NCI-H82 treated with DMSO at 0.1 percent for 48 hours (cell line): ENCODE measurements at regions not wholly inside any gene's neighbourhood (a gene's known extent, or its start where the extent isn't known, plus 50 kb on each side); places are given as distances from the start of the nearest gene placed in this dataset.
"Not testable (repeated sequence)": the region's sequence is repeated elsewhere in the genome, so short reads cannot be mapped to it uniquely, and the experiment has no call there.

Experiments
- DNase-seq: peaks from one replicate; lab custom pipeline; 2025; ENCODE audit not compliant: unreplicated experiment; lab: John Stamatoyannopoulos, UW

GRCh38 chr6:140252099-140252498, 877.7 kb upstream of the CITED2 start:
- no peak for DNase-seq

DNA sequence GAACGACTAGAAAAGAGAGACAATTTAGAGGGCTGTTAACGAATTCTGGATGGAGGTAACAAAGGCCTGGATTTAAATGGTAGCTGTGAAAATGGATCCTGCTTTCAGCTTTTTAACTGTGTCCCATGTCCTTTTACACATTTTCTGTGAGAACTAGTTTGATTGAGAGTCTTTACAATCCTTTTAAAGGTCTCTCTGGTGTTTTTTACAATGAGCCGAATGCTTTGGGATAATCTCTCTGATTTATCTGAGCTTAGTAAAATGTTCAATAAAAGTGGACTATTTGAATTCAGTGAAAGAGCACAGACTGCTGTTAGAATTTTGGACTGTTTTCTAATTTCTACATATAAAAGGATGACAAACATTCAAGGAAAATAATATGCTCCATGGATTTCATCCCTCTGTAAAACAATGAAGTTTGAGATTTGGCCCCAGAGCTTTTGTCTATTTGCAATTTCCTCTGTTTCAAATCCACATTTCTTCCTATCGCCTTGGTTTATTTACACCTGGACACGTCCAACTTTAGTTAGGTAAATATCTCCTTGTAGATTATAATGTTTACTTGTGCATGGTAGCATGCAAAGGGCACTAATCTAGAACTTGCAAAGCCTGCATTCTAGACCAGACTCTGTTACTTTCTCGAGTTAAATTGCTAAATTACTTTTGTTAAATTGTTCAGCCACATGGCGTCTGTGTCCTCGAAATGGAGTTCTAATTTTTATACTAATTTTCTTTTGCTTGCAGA, 871.0 kb upstream of the CITED2 start:
- DNase-seq, result no peak

DNA sequence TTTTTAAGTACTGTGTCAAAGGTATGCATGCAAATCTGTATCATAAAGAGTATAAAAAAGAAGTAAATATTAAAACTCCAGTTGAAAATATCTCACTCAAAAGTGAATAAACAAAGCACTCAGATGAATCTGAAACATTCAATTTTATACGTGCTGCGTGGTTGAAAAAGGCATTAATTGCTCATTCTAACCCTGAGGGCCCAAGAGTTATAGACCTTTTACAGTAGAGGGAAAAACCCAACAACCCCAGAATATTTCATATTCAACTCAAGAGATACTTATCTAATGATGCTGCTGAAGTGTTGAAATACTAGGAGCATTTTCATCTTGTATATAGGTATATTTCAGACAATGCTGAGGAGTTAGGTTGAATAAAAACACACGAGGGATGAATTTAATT, 862.8 kb upstream of the CITED2 start:
- no peak for DNase-seq

DNA sequence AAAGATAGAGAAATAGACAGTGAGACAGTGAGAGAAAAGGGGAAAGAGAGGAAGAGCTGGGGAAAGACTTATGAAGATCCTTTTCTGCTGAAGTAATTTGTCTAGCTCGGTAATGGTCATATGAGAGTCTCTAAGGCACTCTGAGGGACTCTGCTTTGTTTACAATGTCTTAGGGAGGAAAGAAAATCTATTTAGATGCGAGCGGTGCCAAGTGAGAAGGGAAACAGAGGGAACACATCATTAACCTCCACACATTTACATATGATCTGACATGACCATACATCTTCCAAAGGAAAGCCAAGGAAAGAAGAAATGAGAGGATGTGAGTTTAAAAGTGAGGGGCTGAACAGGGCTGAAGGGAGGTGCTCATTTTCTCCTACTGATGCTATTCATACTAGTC, 862.3 kb upstream of the CITED2 start:
- DNase-seq, result no peak

GRCh38 chr6:140230282-140230681, 855.8 kb upstream of the CITED2 start:
- no peak for DNase-seq

- DNase-seq, result no peak
Measured at GRCh38 chr6:140228491-140228890, 854.0 kb upstream of the CITED2 start.

DNA sequence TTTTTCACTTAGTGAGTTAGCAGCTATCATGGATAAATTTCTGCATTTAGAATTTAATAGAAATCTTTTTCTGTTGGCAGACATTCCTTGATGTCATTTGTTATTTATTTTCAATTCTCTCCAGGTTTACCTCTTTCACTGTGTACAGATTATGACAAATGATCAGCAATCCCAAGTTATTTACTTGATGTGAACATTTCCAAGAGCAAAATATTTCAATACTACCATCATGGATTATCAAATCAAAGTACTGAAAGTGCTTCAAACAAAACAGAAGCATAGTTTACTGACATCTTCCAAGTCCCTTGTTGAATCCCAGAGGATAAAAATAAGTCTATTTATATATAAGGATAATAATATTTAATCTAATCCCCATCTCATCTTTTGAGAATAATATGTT, 852.2 kb upstream of the CITED2 start:
- DNase-seq, result no peak

GRCh38 chr6:140225701-140226436, 851.4 kb upstream of the CITED2 start:
- DNase-seq, result no peak

- DNase-seq, result no peak
Measured at GRCh38 chr6:140217283-140217682, 842.8 kb upstream of the CITED2 start.

GRCh38 chr6:140209775-140210174, 835.3 kb upstream of the CITED2 start:
- no peak for DNase-seq

- peak; percentile 89 for DNase-seq
Measured at GRCh38 chr6:140208286-140208685, 833.8 kb upstream of the CITED2 start.

- no peak for DNase-seq
Measured at GRCh38 chr6:140205795-140206593, 831.5 kb upstream of the CITED2 start.

DNA sequence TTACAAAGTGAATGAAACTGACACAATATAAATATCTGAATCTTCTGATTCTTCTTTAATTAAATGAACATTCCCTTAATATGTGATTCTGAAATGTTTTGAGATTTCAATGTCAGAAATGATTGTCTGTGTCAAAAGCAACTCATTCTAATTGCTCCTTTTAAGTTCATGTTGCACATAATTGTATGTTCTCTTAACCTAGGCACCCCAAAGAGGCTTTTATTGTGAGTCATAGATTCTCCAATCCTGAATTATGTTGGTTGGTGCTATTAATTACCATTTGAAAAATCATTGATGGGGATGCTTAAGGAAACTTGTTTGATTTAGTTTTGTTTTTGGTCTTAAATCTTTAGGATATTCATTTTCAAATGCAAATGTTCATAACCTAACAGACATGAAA, 829.7 kb upstream of the CITED2 start:
- DNase-seq, result no peak

GRCh38 chr6:140203661-140204147, 829.3 kb upstream of the CITED2 start:
- no peak for DNase-seq

DNA sequence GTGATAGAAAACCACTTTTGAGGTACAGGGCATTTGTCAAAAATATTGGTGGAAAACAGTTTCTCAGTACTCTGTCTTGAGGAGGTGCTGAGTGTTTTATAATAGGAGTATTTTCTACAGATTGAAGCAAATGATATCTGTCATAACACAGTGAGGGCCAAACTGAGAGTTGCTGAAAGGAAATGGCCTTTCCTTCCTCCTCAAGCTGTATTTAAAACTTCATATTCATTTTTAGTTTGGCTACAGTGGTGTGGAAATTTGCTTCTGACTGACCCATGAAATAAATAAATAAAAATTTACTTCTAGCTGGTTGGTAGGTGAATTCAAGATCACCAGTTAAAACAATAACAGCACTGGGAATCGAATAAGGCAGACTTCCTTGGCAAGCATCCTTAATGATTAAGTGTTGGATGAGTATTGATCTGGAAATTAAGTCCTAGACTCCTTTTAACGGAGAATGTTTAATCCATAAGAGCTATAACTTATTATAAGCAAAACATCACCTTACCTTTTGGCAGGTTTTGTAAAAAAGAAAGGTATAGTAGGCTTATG, 828.6 kb upstream of the CITED2 start:
- DNase-seq, result no peak

- DNase-seq, result no peak
Measured at GRCh38 chr6:140201787-140202458, 827.5 kb upstream of the CITED2 start.

- no peak for DNase-seq
Measured at GRCh38 chr6:140193269-140193668, 818.8 kb upstream of the CITED2 start.

DNA sequence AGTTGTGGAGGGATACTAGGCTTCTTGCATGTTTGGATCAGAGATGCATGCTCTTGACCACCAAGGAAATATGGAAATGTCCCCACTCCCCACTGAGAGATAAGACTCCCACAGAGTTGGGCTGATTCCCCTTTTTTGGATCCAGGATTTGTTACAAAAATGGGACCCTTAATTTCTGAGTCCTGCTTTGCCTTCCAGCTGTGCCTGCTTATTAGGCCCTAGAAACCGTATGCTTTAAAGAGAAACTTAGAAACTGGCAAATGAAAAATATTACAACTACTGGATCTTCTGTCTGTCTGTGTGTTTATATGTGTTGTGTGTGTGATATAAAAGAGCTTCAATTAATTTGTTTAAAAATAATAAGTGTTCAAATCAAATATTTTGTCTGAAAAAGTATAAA, 817.6 kb upstream of the CITED2 start:
- no peak for DNase-seq

DNA sequence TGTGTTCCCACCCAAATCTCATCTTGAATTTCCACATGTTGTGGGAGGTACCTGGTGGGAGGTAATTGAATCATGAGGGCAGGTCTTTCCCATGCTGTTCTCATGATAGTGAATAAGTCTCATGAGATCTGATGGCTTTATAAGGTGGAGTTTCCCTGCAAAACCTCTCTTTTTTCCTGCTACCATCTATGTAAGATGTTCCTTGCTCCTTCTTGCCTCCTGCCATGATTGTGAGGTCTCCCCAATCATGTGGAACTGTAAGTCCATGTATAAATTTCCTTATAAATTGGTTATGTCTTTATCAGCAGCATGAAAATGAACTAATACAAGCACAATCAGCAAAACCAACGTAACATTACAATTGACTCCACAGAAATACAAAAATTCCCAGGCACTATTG, 814.8 kb upstream of the CITED2 start:
- not testable (repeated sequence) for DNase-seq

- no peak for DNase-seq
Measured at GRCh38 chr6:140185991-140186390, 811.5 kb upstream of the CITED2 start.

- DNase-seq, result no peak
Measured at GRCh38 chr6:140183881-140184280, 809.4 kb upstream of the CITED2 start.
